SK-N-MC (cell line): ENCODE measurements at regions not wholly inside any gene's neighbourhood (a gene's known extent, or its start where the extent isn't known, plus 50 kb on each side); places are given as distances from the start of the nearest gene placed in this dataset.

Experiments used
- DNase-seq: peaks from one replicate; pipeline ENCODE4 v3.0.0-alpha.2; 2011; ENCODE audit warnings: low read depth, low spot score
- H3K27ac ChIP-seq: fragments of 200-600 bp; sonication (generic); 2 replicates; pipeline ENCODE4 v1.5.1; 2016; ENCODE audit warnings: mixed run types
- H3K36me3 ChIP-seq: fragments of 200-600 bp; sonication (generic); 2 replicates; pipeline ENCODE4 v1.6.1; 2017; ENCODE audit warnings: antibody characterized with exemption, low read length, mixed read lengths; ENCODE audit not compliant: insufficient read depth
- H3K4me3 ChIP-seq: fragments of 200-600 bp; sonication (generic); 2 replicates; pipeline ENCODE4 v1.5.1; 2016
- H3K9ac ChIP-seq: fragments of 200-600 bp; sonication (generic); 2 replicates; pipeline ENCODE4 v1.8.0; 2017; ENCODE audit warnings: mixed run types, mixed read lengths; ENCODE audit not compliant: insufficient read length
- H3K9me3 ChIP-seq: fragments of 200-600 bp; sonication (generic); 2 replicates; pipeline ENCODE4 v1.6.1; 2017; ENCODE audit warnings: low read depth, mild to moderate bottlenecking, antibody characterized with exemption, low read length, moderate library complexity, mixed read lengths
- EZH2 ChIP-seq: fragments of 200-600 bp; sonication (generic); IDR thresholded peaks from one replicate; pipeline ENCODE4 v1.6.1; 2017; ENCODE audit warnings: antibody characterized with exemption
- FOXP2 ChIP-seq: optimal IDR thresholded peaks from 2 replicates; pipeline ENCODE3; 2011; ENCODE audit warnings: mild to moderate bottlenecking, moderate library complexity; ENCODE audit not compliant: insufficient read depth; ENCODE audit errors: extremely low read length, control extremely low read depth
- POLR2AphosphoS5 ChIP-seq: IDR thresholded peaks from 2 replicates; pipeline ENCODE4 v1.6.1; 2012; ENCODE audit warnings: mild to moderate bottlenecking, low read depth, low read length, borderline replicate concordance

DNA sequence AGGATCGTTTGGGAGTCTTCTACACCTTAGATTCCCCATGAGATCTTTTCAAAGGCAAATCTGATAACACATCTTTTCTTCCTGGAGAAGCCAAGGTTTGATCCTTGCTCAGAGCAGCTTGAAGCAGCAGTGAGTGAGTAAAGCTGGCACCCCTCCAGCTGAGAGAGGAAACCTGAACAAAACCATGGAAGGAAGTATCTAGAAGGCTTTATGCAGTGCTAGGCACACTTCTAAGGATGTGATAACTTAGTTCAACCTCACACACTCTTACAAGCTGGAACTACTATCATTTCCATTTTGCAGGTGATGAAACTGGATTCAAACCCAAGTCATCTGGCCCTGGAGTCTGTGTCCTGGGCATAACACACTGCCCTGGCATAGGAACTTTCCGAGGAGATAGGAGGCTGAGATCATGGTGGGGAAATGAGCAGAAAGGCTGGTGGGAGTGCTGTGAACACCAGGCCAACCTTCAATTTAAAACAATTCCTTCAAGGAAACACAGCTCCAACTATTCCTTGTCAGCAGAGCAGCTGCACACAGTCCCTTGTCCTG, 71.2 kb downstream of the CTAGE1 start:
- H3K9ac ChIP-seq, result no peak overlapping the region
- TF ChIP-seq POLR2AphosphoS5 (no peak), FOXP2 (no peak), EZH2 (no peak)

GRCh38 chr18:22345718-22346117, 72.0 kb downstream of the CTAGE1 start:
- no peak for DNase-seq

More for the DNA sequence above, 71.2 kb downstream of the CTAGE1 start:
- no peak overlapping the region for H3K27ac ChIP-seq
- H3K9me3 ChIP-seq, result no peaks in the 10 kb centered on the region
- H3K4me3 ChIP-seq, result no peak overlapping the region
- DNase-seq, result no peak
- no peaks in the 10 kb centered on the region for H3K36me3 ChIP-seq

DNA sequence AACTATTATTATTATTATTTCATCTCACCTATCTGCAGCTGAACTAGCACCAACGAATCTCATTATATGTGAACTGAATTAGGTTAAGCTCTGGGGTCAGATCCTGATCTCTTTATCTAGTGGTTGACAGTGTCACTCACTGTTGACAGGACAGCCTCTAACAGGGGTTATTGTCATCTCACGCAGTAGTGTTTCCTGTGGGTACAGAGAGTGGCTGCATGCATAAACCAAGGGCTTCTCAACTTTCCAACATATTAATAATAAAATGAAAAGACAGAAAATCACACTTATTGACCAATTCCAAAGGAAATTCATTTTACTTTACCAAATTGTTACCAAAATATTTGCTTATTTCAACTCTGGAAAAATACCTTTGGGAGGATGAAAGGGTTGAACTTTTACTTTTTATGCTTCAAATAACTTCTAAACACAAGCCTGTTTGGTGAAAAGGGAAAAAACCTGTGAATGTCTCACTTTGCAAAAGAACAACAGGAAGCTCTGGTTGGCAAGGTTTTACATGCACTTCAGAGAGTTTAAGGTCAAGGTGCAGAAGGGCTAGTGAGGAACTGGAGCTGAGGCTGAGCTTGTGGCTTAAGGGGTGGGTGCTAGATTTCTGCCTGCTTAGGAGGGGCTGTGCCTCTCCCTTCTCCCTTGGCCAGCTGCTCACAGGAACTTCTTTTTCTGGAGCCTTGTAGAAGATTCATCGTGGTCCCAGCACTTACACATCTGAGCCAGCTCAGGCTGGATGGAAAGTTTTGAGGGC, 72.6 kb downstream of the CTAGE1 start:
- no peak for DNase-seq
- Histone ChIP-seq H3K27ac (no peak overlapping the region), H3K9me3 (no peaks in the 10 kb centered on the region), H3K4me3 (no peak overlapping the region), H3K9ac (no peak overlapping the region), H3K36me3 (no peaks in the 10 kb centered on the region)
- TF ChIP-seq FOXP2, result no peak
- TF ChIP-seq POLR2AphosphoS5, result no peak
- no peak for TF ChIP-seq EZH2

More at GRCh38 chr18:22345718-22346117, 72.0 kb downstream of the CTAGE1 start:
- no peak overlapping the region for H3K27ac ChIP-seq
- TF ChIP-seq EZH2, result no peak
- no peak for TF ChIP-seq FOXP2
- no peak for TF ChIP-seq POLR2AphosphoS5
- H3K36me3 ChIP-seq, result no peaks in the 10 kb centered on the region
- H3K4me3 ChIP-seq, result no peak overlapping the region
- H3K9me3 ChIP-seq, result no peaks in the 10 kb centered on the region
- no peak overlapping the region for H3K9ac ChIP-seq

DNA sequence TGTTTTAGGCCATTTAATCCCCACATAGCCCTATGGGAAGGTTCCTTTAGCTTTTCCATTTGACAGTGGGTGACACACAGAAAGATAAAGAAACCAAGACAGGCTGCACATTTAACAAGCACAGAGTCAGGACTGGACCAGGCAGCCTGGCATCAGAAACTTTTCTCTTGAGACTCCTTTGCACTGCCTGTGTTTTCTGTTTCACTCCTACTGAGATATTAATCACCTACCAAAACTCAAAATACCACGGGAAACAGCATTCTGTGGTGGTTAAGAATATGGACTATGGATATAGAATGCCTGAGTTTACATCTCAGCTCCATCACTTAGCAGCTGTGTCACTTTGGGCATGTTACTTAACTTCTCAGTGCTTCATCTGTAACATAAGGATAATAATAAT, 73.3 kb downstream of the CTAGE1 start:
- Histone ChIP-seq H3K36me3 (no peaks in the 10 kb centered on the region), H3K9ac (no peak overlapping the region), H3K27ac (no peak overlapping the region), H3K9me3 (no peaks in the 10 kb centered on the region), H3K4me3 (no peak overlapping the region)
- DNase-seq, result no peak
- no peak for TF ChIP-seq EZH2
- TF ChIP-seq POLR2AphosphoS5, result no peak
- no peak for TF ChIP-seq FOXP2

- no peak overlapping the region for H3K27ac ChIP-seq
- H3K9ac ChIP-seq, result no peak overlapping the region
- no peak for TF ChIP-seq EZH2
- no peak for TF ChIP-seq FOXP2
- TF ChIP-seq POLR2AphosphoS5, result no peak
- H3K4me3 ChIP-seq, result no peak overlapping the region
- H3K9me3 ChIP-seq, result no peaks in the 10 kb centered on the region
- no peak for DNase-seq
- no peaks in the 10 kb centered on the region for H3K36me3 ChIP-seq
These were observed 74.1 kb downstream of the CTAGE1 start for GRCh38 chr18:22343613-22344012.

- no peak overlapping the region for H3K4me3 ChIP-seq
These were observed 75.1 kb downstream of the CTAGE1 start for GRCh38 chr18:22342625-22343024.

GRCh38 chr18:22340331-22340730, 77.4 kb downstream of the CTAGE1 start:
- no peak overlapping the region for H3K4me3 ChIP-seq
- H3K9ac ChIP-seq, result no peak overlapping the region
- TF ChIP-seq POLR2AphosphoS5, result no peak
- no peak for DNase-seq
- H3K36me3 ChIP-seq, result no peaks in the 10 kb centered on the region
- no peaks in the 10 kb centered on the region for H3K9me3 ChIP-seq
- no peak overlapping the region for H3K27ac ChIP-seq

More at GRCh38 chr18:22342625-22343024, 75.1 kb downstream of the CTAGE1 start:
- Histone ChIP-seq H3K9ac (no peak overlapping the region), H3K9me3 (no peaks in the 10 kb centered on the region), H3K36me3 (no peaks in the 10 kb centered on the region), H3K27ac (no peak overlapping the region)
- TF ChIP-seq FOXP2 (no peak), EZH2 (no peak), POLR2AphosphoS5 (no peak)
- no peak for DNase-seq

DNA sequence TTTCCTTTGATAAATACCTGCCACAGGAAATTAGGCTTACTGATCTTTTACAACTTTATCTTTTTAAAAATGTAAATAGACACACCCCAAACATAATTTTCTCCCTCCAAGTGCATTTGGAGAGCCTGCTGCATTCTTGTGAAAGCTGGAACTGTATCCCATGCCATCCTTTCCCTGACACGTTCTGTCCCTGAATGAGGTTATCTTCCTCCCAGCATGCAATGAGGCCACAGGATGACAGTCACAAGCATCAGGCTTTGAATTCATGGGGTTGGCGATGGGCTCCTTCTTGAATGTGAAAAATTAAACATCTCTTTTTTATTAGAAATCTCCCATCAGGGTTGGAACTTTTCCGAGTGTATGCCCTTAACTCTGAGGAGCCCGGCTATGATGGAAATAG, 77.8 kb downstream of the CTAGE1 start:
- DNase-seq, result no peak
- no peak overlapping the region for H3K4me3 ChIP-seq
- no peak overlapping the region for H3K27ac ChIP-seq
- TF ChIP-seq FOXP2 (no peak), POLR2AphosphoS5 (no peak), EZH2 (no peak)
- no peak overlapping the region for H3K9ac ChIP-seq
- H3K36me3 ChIP-seq, result no peaks in the 10 kb centered on the region
- H3K9me3 ChIP-seq, result no peaks in the 10 kb centered on the region

DNA sequence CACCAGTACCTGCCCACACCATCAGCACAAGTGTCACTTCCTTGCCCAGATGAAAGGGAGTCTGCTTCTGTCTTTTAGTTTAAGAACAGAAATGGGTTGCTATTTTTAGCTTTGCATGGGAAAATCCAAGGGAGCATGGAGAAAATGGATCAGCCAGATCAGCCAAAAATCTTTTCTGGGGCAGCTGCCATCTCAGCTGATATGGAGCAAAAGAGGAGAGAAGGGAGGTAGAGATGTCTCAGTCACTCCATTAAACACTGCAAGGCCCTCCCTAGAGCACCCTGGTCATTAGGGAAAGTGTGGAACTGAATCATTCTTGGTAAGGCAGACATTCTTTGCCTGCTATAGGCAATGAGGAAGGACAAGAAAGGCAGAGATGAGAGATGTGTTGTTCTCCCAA, 79.9 kb downstream of the CTAGE1 start:
- Histone ChIP-seq H3K27ac (no peak overlapping the region), H3K36me3 (no peaks in the 10 kb centered on the region), H3K9ac (no peak overlapping the region), H3K9me3 (no peaks in the 10 kb centered on the region), H3K4me3 (no peak overlapping the region)
- DNase-seq, result no peak
- TF ChIP-seq EZH2 (no peak), FOXP2 (no peak), POLR2AphosphoS5 (no peak)
